HG03571 (cell line): ENCODE measurements at regions not wholly inside any gene's neighbourhood (a gene's known extent, or its start where the extent isn't known, plus 50 kb on each side); places are given as distances from the start of the nearest gene placed in this dataset.

Experiments used
- ATAC-seq: cut with Tn5 transposase; IDR thresholded peaks from one replicate; pipeline ENCODE4 v1.9.1; 2021; ENCODE audit not compliant: unreplicated experiment

DNA sequence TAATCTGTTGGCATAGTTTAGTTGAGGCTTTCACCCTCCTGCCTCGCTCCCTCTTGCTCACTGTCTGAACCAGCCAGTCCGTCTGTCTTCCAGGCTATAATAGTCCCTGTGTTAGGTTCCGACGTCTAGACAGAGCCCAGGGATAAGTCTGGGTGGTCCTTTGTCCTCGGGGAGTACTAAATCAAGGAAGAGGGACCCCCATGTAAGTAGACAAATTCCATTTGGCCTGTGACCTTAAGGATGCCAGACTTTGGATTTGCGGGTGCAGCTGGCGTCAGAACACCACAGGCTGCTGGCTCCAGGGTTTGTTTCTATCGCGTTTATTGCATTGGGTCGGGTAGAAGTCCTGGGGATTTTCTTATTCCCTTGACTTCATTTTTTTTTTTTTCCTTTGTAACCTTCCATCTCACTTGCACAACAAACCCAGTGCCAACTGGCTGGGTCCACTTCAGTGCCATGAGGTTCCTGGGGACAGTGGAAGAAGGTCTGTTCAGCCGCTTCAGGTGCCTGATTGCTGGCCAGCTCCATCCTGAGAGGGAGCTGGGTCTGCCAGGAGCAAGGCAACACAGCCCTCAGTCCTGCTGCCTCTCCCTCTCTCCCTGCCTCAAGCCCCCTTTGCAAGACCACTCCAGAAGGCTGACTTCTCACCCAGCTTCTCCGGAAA, 95.4 kb upstream of the KLHL25 start:
- ATAC-seq: no peak

- no peak for ATAC-seq
Measured at GRCh38 chr15:85890620-85890980, 95.9 kb upstream of the KLHL25 start.

GRCh38 chr15:85891470-85891869, 96.7 kb upstream of the KLHL25 start:
- no peak for ATAC-seq

DNA sequence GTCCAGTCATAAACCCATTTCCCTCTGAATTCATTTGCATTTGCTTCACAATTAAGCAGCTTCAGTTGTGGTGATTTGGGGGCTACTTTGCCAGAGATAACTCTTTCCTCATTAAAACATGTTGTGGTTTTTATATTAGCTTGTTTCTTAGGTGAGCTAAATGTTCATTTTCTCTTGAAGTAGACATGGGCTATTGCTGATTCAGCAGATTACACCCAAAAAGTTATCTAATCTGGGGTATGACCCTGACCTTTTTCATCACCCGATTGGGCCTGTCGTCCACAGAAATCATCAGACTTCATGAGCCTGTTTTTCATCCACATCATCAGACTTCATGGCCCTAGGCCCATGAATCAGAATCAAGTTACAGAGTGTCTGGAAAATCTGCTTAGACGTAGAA, 97.5 kb upstream of the KLHL25 start:
- ATAC-seq: no peak

- ATAC-seq: no peak
Measured at GRCh38 chr15:85897207-85897894, 102.6 kb upstream of the KLHL25 start.

DNA sequence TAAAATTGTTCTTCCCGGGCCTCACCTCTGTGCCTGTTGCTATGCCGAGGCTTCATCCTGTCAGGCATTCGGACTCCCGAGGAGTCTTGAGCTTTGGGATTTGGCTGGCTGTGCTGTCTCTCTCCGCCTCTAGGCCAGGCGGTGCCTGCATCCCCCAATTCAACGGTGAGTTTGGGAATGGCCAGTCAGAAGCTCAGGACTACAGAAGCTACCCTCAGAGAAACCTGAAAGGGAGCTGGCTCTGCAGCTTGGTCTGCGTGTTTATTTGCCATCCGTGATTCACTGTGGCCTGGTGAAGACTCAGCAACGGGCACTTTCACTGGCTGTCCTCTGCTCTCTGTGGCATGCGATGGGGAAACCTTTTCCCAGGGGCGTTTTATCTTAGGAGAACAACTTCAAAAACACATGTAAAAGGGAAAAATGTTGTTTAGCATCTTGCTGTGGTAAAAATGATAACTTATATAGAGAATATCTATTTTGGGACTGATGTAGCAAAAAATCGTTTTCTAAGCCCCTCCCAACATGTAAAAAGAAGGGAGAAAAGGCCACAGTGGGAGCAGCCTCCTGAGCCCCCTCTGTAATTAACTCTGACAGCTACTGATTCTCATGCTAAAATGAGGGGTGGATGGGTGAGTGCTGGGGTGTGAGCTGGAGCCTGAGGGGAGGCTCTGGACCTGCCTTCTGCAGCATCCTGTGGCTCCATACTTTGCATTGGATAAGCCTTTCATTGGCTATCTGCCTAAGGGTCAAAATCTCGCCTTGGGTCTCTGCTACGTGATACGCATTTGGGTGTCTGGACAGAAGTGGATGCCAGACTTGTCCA, 103.4 kb upstream of the KLHL25 start:
- no peak for ATAC-seq

DNA sequence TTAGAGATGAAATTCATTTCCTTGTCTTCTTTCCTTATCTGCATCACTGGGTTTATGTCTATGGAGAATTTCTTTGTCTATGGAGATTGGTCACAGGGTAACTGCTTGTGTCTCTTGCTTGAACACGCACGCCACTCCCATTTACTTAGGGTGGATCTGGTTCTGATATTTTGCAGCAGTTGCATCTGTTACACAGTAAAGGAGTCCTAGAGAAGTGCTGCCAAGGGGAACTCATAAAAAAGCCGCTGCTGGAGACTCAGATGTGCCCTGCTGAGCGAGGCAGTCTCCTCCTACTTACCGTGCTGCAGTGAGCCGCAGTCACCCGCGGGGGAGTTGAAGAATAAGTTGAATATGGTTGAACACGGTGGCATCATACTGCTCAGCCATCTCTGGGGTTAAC, 105.2 kb upstream of the KLHL25 start:
- no peak for ATAC-seq

DNA sequence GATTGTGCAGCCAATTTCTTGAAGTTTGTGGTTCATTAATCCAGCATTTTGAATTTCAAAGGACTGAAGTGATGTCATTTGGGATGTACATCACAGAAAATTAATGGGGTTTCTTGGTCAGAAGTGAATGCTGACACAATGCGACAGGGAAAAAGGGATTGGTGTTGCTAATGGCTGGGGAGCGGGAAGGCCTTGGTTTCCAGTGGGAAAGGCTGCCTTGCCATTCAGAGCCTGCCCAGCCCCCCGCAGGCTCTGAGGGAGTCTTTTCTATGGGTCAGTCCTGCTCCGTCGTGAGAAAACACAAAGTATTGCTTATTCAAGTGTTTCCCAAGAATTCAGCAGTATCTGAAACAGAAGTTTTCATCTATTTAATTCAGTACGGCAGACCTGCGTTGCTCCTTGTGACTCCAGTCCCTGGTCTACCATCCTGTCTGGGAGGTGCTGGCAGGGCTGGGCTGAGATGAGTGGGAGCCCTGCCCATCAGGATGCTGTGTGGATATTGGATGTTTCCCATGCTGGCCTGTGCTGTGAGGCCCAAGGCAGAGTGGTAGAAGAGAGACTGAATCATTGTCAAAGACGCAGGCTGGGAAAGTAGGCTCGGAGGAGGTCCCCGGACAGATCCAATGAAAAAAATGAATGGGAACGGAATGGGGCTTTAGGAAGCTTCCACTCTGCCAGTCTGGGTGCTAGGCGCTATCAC, 111.2 kb upstream of the KLHL25 start:
- ATAC-seq: no peak

DNA sequence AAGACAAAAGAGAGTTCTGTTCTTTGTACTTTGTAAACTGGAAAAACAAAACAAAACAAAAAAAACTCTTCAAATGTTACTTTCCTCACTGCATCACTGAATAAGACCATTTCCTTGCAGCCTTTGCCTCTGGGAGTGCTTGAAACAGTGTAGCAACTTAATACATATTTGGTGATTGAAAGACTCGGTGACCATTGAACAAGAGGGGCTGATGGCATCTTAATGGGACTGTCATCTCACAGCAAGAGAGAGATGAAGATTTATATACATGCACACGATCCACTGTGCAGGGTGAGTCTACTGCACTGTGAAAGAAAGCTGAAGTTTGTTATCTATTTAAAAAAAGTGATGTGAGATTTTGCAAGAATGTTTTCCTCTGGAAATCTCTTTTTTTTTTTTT, 111.9 kb upstream of the KLHL25 start:
- ATAC-seq: no peak

DNA sequence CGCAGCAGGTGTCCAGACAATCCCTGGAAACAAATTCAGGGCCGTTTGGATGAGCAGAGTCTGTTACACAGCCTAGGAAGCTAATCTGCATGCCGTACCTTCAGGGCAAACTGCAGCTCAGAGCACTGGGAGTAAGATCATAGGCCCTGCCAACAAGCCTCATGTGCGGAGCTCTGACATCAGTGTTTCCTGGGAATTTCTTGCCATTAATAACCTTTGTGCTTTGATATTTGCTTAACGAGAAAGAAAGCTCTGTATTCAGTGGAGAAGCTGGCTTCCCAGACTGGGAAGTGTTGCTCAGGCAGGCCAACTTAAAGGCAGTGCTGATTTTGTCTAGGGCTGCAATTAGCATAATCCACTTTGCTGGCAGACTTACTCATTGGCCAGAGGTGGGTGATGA, 116.1 kb upstream of the KLHL25 start:
- ATAC-seq: no peak

GRCh38 chr15:85913461-85913860, 118.7 kb upstream of the KLHL25 start:
- no peak for ATAC-seq

DNA sequence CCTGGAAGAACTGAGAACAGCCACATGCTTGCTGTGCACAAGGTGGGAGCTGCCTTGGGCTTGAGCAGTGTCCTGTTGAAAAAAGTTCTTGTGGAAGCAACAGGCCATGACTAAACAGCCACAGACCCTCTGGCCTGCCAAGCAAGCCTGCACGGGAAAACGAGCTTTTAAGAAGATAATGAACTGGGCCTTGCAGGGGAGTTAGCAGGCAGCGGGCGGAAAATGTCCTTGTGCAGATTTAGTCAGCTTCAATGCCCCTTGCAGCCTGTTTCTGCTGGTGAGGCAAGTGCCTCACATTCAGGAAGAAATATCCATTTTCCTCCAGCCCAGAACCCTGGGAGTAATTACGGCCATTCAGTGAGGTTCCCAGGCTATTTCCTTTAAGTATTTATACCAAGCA, 126.2 kb upstream of the KLHL25 start:
- ATAC-seq: no peak

DNA sequence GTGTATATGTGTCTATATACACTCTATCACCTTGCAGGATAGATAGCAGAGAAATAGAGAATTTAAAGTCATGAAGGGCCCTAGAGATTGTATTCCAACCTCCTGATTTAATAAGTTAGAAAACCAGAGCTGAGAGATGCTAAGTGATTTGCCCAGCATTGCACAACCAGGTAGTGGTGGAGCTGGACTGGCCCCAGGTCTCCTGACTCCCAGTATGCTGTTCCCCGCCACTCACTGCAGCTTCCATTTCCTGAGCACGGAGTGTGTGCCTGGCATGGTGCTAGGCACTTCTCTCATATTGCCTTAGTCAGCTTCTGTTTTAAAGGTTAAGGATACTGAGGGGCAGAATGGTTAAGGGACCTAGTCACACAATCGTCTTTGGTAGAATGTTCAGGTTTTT, 129.4 kb upstream of the KLHL25 start:
- no peak for ATAC-seq

DNA sequence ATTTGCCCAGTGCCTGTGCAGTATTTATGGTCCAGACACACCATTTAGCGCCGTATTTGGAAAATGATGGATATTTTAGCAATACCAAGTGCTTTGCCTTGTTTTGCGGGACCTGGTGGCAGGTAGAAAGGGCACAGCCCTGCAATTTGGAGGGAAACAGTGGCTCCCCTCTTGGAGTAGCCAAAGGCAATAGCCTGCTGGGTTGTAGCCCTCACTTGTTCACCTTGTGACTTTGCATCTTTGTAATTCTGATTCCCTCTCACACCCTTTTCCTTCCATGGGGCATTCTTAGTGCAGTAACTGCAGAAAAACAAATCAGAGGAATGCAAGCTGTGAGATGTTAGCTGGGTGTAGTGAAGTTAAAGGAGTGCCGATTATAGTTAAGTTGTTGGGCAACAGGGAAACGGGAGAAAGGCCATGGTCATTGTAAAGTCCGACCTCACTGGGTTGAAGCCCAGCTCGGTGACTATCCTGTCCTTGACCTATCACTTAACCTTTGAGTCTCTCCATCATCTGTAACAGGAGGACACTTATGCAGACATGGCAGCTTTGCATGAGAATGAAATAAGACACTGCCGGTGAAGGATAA, 131.0 kb upstream of the KLHL25 start:
- ATAC-seq: no peak

DNA sequence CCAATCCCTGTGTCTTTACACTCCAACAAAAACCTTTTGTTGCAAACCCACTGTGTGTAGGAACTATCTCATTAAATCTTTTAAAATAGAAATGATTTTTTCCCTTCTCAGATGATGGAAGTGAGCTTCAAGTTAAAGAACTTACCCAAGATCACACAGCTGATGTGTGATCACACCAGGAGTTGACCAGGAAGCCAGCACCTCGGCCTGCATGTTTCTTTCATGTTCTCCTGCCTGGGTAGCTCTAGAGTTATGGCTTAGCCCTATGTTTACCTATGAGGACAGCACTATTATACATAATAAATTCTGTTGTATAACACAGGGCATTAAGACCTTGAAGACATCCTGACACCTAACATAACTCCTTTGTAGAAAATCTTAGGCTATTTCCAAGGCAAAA, 132.1 kb upstream of the KLHL25 start:
- ATAC-seq: no peak

GRCh38 chr15:85927931-85928537, 133.3 kb upstream of the KLHL25 start:
- no peak for ATAC-seq

GRCh38 chr15:85929786-85930185, 135.1 kb upstream of the KLHL25 start:
- ATAC-seq: no peak

DNA sequence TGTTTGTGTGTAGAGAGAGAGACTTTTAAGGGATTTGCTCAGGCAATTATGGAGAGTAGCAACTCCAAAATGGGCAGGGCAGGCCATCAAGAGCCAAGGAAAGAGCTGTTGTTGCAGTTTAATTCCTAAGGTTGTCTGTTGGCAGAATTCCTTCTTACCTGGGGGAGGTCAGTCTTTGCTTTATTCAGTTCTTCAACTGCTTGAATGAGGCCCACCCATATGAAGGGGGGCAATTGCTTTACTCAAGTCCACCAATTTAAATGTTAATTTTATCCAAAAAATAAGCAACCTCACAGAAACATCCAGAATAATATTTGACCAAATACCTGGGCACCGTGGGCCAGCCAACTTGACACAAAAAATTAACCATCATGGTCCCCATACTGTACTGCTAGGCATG, 137.7 kb upstream of the KLHL25 start:
- ATAC-seq: no peak

DNA sequence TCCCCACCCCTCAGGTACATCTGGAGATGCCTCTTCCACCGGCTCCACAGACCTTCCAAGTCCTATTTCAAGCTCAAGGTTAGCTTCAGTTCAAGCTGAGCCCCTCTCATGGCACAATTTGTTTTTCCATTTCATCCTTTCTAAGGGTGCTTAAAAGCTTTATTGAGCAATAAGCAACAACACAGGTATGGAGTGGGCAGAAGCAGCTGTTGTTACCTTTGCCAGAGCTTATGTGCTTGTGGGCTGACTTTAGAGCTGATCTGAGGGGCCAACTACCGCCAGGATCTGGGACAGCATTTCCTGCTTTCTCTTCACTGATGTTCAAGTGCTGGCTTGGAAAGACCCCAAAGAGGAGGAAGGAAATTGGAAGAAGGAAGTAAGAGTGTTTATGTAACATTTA, 140.0 kb upstream of the KLHL25 start:
- ATAC-seq: no peak

- ATAC-seq: no peak
Measured at GRCh38 chr15:85935182-85935581, 140.5 kb upstream of the KLHL25 start.

- ATAC-seq: no peak
Measured at GRCh38 chr15:85937661-85938060, 142.0 kb upstream of the AGBL1 start.
